ENCODE measurements at regions not wholly inside any gene's neighbourhood (a gene's known extent, or its start where the extent isn't known, plus 50 kb on each side); places are given as distances from the start of the nearest gene placed in this dataset.

GRCh38 chr13:30126903-30127428, 180.4 kb downstream of the KATNAL1 start:
- no peak for DNase-seq (ENCODE audit: low spot score)

GRCh38 chr13:30125422-30126073, 181.8 kb downstream of the KATNAL1 start:
- no peak for DNase-seq (ENCODE audit: low spot score)

- no peak for DNase-seq (ENCODE audit: low spot score)
These were observed 183.1 kb downstream of the KATNAL1 start for GRCh38 chr13:30124131-30124768.

GRCh38 chr13:30123575-30123974, 183.8 kb downstream of the KATNAL1 start:
- no peak for DNase-seq (ENCODE audit: low spot score)

GRCh38 chr13:30121666-30122065, 185.7 kb downstream of the KATNAL1 start:
- no peak for DNase-seq (ENCODE audit: low spot score)

- no peak for DNase-seq (ENCODE audit: low spot score)
These were observed 186.1 kb downstream of the KATNAL1 start for GRCh38 chr13:30121244-30121643.

- DNase-seq (ENCODE audit: low spot score): no peak
These were observed 187.1 kb downstream of the KATNAL1 start for GRCh38 chr13:30120133-30120822.

GRCh38 chr13:30119476-30119875, 187.9 kb downstream of the KATNAL1 start:
- DNase-seq (ENCODE audit: low spot score): no peak

GRCh38 chr13:30116379-30116778, 191.0 kb downstream of the KATNAL1 start:
- DNase-seq (ENCODE audit: low spot score): no peak

GRCh38 chr13:30115257-30115600, 192.1 kb downstream of the KATNAL1 start:
- no peak for DNase-seq (ENCODE audit: low spot score)

GRCh38 chr13:30114571-30115256, 192.6 kb downstream of the KATNAL1 start:
- DNase-seq (ENCODE audit: low spot score): peak; percentile 93

GRCh38 chr13:30113983-30114570, 193.3 kb downstream of the KATNAL1 start:
- no peak for DNase-seq (ENCODE audit: low spot score)

- no peak for DNase-seq (ENCODE audit: low spot score)
These were observed 193.8 kb downstream of the KATNAL1 start for GRCh38 chr13:30113551-30113950.

GRCh38 chr13:30112602-30113435, 194.5 kb downstream of the KATNAL1 start:
- peak; percentile 82 for DNase-seq (ENCODE audit: low spot score)

- peak; percentile 52 for DNase-seq (ENCODE audit: low spot score)
These were observed 195.5 kb downstream of the KATNAL1 start for GRCh38 chr13:30111810-30112209.

- no peak for DNase-seq (ENCODE audit: low spot score)
These were observed 196.9 kb downstream of the KATNAL1 start for GRCh38 chr13:30110301-30111070.

GRCh38 chr13:30109471-30110135, 197.7 kb downstream of the KATNAL1 start:
- DNase-seq (ENCODE audit: low spot score): no peak

GRCh38 chr13:30108913-30109237, 198.5 kb downstream of the KATNAL1 start:
- no peak for DNase-seq (ENCODE audit: low spot score)

- no peak for DNase-seq (ENCODE audit: low spot score)
These were observed 199.0 kb downstream of the KATNAL1 start for GRCh38 chr13:30108216-30108912.
